ENCODE measurements at regions not wholly inside any gene's neighbourhood (a gene's known extent, or its start where the extent isn't known, plus 50 kb on each side); places are given as distances from the start of the nearest gene placed in this dataset.
"Not testable (repeated sequence)": the region's sequence is repeated elsewhere in the genome, so short reads cannot be mapped to it uniquely, and the experiment has no call there.

DNA sequence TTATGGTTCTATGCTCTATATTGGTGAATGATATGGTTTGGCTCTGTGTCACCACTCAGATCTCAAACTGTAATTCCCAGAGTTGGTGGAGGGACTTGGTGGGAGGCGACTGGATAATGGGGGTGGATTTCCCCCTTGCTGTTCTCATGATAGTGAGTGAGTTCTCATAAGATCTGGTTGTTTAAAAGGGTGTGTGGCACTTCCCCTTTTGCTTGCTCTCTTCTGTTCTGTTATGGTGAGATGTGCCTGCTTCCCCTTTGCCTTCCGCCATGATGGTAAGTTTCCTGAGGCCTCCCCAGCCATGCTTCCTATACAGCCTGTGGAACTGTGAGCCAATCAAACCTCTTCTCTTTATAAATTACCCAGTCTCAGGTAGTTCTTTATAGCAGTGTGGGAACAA is 446.6 kb upstream of the PDE3A start:
- not testable (repeated sequence) for FAIRE-seq

GRCh38 chr12:19922717-19923116 is 445.6 kb upstream of the PDE3A start:
- no peak for FAIRE-seq

- FAIRE-seq = no peak
Observed at GRCh38 chr12:19924360-19924759, 444.0 kb upstream of the PDE3A start.

GRCh38 chr12:19925841-19926240 is 442.5 kb upstream of the PDE3A start:
- FAIRE-seq = no peak

GRCh38 chr12:19926266-19926665 is 442.1 kb upstream of the PDE3A start:
- no peak for FAIRE-seq

DNA sequence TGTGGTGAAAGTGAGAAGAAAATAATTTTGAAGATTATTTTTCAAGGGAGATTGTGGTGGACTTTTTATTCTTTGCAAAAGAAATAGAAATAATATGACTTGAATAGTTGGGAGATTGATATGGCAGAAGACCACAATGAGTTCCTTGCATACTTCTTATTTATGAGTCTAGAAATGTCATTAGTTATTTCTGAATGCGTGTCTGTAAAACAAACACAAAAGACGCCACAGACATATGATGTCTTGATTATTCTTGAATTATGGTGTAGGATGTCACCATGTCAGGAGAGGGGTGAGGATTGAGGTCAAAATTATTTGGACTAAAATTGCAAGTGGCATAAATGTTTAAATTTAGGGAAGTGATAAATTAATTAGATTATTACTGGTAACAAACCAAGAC is 440.7 kb upstream of the PDE3A start:
- FAIRE-seq = no peak

DNA sequence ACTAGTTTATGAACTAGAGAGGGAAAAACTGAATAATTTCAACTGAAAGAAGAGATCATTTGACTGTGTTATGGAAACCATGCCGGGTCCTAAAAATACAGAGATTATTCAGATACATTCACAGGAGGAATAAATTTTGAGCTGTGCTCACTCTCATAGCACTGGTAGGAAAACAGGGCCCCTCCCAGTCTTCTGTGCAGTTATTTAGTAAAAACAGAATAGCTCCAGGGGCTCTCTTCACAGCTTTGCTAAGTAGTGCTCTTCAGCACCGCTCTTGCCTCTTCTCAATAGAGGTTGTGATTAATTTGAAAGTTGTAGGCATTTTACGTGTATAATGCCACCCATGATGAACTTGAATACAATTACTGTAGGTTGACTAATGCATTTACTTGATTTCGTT is 435.9 kb upstream of the PDE3A start:
- FAIRE-seq = no peak

- no peak for FAIRE-seq
Observed at GRCh38 chr12:19933924-19934323, 434.4 kb upstream of the PDE3A start.

DNA sequence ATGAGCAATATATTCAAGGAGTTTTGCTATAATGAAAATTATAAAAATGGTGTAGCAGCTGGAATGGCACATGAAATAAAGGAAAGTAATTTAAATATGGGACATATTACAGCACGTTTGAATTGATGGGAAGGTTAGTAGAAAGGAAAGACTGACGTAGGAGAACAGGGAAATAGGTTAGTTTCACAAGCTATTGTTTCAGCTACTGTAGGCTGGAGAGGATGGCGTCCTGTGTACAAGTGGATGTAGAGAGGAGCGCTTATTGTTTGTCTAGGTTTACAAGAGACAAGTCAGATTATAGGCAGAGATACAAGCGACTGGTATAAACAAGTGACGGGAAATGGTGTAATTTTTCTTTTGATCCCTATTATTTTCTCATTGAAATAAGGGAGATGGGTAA is 431.2 kb upstream of the PDE3A start:
- FAIRE-seq = no peak

DNA sequence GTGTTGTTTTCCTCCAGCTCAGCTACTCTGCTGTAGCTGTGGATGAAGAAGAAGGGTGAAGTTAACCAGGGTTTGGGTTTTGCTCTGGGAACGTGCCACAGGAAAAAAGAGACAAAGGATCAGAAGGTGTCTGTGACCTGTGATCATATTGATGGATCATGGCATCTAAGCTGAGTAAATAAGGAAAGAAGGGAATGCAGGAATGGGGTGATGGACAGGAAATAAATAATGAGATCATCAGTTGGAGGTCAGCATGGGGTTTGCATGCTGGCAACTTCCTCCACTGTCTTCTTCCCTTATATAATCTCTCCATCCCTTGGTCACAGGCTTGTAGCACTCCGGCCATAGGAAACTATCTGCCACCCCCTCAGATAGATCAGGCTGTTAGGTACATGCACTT is 430.3 kb upstream of the PDE3A start:
- FAIRE-seq = no peak

GRCh38 chr12:19938491-19938890 is 429.8 kb upstream of the PDE3A start:
- FAIRE-seq = no peak

- no peak for FAIRE-seq
Observed at GRCh38 chr12:19940267-19940666, 428.1 kb upstream of the PDE3A start.

- no peak for FAIRE-seq
Observed at GRCh38 chr12:19941096-19941495, 427.2 kb upstream of the PDE3A start.

DNA sequence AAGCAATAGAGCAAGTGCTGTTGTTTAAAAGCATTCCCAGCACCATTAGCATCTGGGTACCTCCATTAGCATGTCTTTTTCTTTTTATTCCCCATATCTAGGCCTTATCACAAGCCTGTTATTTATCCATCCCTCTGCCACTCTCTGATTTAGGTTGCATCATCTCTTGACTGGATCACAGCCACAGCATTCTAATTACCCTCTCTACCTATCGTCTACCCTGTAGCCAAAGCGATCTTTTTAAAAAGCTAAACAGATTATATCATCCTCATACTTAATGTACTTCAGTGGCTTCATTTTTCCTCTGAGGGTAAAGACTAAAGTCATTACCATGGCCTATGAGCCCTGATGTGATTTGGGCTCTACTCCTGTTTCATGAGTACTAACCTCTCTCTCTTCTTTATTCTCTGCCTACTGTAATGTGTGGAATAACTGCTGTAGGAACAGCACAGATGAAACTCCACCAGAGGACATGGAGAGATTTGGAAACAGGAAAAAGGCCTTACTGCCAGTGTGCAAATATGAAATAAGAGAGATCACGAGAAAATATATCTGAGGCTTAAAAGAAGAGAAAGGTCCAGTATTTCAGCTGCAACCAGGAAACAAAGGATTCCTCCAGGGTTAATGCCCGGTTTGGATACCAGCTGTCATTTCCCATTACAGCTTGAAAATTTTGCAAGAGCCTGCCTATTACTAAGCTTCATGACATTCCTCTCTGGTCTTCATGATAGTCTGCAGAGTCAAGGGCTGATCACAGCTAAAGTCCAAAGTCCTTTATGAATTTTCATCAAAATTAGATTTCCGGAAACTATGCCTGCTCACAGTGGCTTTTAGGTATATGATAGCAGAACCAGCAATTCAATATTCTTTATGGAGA is 422.5 kb upstream of the PDE3A start:
- no peak for FAIRE-seq

DNA sequence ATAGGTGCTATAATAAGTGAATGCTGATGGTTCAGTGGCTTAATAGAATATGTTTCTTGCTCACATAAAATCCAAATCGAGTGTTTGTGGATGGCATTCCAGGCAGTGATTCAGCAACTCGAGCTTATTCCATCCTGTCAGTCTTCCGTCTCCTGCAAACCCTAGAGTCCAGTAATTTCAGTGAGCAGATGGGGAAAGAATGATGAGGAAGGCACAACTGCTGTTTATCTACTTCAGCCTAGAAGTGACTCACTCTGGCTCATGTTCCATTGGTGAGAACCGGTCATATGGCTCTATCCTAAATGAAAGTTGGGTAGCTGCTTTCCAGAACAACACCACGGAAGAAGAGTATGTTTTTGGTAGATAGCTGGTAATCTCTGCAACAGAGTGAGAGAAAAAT is 421.8 kb upstream of the PDE3A start:
- FAIRE-seq = no peak

GRCh38 chr12:19947344-19947743 is 421.0 kb upstream of the PDE3A start:
- no peak for FAIRE-seq

DNA sequence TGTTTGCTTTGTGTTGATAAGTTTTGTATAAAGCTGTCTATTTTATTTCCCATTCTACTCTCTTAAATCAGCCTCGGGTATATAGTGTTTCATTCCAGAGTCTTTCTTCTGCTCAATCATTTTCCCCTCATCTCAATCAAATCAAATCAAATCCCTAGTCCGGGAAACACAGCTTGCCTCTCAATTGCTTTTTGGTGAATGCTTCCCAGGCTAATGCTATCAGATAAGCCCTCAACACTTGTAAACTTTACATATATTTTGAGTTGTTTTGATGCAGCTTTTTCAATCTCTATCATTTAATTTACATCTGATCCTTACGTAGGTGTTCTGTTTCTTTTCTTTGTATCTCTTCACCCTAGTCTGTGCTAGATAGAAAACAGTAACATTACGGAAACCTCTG is 416.7 kb upstream of the PDE3A start:
- no peak for FAIRE-seq

DNA sequence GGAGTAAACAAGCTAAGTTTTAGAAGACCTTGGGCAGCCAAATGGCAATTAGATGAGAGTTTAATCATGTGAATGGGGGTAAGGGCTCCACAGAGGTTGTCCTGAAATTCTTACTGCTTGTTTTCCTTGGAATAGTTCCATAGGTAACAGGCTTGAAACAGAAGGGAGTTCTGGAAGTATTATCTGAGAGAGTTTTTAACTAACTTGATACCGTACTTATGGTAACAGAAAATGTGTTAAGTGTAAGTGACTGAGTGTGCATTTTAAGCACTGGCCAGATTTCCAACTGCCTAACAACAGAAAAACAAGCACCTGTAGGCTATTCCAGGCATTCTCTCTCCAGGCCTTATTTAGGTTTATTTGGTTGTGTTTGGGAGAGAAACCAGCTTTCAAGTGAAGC is 414.6 kb upstream of the PDE3A start:
- FAIRE-seq = no peak

DNA sequence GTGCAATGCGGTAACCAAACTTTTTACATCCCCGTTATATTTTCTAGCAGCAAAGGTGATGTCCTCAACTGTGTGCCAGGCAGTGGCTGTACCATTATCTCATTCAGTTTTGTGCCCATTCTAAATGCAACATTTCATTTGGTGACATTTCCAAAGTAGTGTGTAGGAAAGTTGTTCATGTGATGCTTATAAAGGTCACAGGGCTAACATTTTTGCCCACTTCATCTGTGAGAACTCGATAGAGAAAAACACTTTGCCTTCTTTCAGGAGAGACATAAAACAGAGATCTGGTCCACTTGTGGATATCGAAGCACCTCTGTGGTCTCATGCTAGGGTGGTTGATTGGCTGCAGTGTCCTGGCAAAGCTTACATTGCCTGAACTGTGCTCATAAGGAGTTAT is 414.2 kb upstream of the PDE3A start:
- FAIRE-seq = no peak

GRCh38 chr12:19957308-19958125 is 410.8 kb upstream of the PDE3A start:
- FAIRE-seq = no peak

DNA sequence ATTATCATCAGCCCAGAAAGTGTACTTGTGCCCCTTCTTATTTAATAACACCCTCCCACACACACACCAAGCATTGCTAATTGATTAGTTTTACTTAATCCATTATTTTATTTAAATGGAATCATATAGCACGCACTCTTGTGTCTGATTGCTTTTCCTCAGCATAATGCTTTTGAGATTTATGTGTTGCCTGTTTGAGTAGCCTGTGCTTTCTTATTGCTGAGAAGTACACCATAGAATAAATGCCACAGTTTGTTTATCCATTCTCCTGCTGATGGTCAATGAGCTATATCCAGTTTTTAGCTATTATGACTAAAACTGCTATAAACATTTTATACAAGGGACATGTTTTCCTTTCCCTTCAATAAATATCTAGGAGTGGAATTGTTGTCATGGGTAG is 409.9 kb upstream of the PDE3A start:
- no peak for FAIRE-seq

DNA sequence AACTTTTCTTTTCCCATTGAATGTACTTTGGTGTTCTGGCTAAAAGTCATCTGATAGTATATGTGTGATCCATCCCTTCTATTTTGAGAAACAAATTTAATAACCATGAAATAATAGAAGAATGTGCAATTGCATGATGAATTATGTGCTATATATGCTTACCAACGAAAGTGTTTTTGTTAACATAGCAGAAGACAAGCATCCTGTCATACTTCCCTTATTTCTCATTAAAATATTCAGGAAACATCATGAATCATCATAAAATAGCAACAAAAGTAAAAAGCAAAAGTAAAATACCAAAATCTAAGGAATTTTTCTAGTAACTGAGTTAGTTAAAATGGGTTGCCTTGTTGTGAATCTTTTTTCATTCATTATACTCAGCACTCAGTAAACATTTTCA is 409.0 kb upstream of the PDE3A start:
- no peak for FAIRE-seq

DNA sequence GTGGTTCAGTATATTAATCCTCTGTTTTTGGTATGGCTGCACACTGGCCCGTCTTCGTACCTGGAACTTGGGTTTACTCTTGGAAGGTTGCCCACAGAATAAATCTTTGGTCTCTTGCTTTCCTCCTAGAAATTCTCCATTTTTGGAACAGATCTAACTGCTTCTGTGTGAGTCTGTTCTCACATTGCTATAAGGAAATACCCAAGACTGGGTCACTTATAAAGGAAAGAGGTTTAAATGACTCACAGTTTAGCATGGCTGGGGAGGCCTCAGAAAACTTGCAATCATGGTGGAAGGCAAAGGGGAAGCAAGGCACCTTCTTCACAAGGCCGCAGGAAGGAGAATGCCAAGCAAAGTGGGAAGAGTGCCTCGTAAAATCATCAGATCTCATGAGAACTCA is 407.8 kb upstream of the PDE3A start:
- no peak for FAIRE-seq

- FAIRE-seq = no peak
Observed at GRCh38 chr12:19962192-19962591, 406.1 kb upstream of the PDE3A start.

Measured in TTC549 (cell line).